B cell (primary cell): ENCODE measurements at regions not wholly inside any gene's neighbourhood (a gene's known extent, or its start where the extent isn't known, plus 50 kb on each side); places are given as distances from the start of the nearest gene placed in this dataset.

Source experiments
- EZH2 ChIP-seq: IDR thresholded peaks from 2 replicates; pipeline ENCODE4 v1.6.1; 2012; ENCODE audit warnings: borderline replicate concordance, low read depth, mild to moderate bottlenecking, moderate library complexity, low read length; ENCODE audit not compliant: insufficient read depth, poor library complexity, severe bottlenecking
- TF ChIP-seq, protein P1 (sequence below): fragments of 200-600 bp; IDR thresholded peaks from one replicate; pipeline ENCODE4 v1.8.0; 2022; ENCODE audit warnings: antibody characterized with exemption, mild to moderate bottlenecking

DNA sequence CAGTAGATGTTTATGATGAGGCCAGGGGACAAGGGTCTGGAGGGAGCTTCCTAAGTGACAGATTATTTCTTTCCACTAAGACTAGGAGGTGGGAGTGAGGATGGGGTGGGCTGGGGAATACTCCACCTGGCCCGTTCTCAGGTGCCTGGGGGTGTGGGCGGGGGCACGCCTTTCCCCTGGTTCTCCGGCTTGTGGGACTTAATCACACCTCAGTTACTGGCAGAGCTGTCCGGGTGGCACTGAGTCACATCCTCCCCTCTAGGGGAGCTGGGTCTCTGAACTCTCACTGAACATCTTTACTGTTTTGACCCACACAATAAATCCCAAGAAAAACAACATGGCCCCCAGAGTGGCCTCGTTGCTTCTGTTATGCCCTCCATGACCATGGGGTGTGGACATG, 332.8 kb downstream of the MAF start:
- TF ChIP-seq, protein P1, sequence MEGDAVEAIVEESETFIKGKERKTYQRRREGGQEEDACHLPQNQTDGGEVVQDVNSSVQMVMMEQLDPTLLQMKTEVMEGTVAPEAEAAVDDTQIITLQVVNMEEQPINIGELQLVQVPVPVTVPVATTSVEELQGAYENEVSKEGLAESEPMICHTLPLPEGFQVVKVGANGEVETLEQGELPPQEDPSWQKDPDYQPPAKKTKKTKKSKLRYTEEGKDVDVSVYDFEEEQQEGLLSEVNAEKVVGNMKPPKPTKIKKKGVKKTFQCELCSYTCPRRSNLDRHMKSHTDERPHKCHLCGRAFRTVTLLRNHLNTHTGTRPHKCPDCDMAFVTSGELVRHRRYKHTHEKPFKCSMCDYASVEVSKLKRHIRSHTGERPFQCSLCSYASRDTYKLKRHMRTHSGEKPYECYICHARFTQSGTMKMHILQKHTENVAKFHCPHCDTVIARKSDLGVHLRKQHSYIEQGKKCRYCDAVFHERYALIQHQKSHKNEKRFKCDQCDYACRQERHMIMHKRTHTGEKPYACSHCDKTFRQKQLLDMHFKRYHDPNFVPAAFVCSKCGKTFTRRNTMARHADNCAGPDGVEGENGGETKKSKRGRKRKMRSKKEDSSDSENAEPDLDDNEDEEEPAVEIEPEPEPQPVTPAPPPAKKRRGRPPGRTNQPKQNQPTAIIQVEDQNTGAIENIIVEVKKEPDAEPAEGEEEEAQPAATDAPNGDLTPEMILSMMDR: no peak
- TF ChIP-seq EZH2: no peak
